Vagina (tissue), 2 donors: ENCODE measurements at regions not wholly inside any gene's neighbourhood (a gene's known extent, or its start where the extent isn't known, plus 50 kb on each side); places are given as distances from the start of the nearest gene placed in this dataset.

ENCODE experiments used
- DNase-seq, 2 donors: peaks; one replicate each; pipeline ENCODE4 v3.0.0-alpha.2; 2017; ENCODE audit errors: extremely low spot score in 2 of 2
- H3K27ac ChIP-seq: fragments of 200-600 bp; sonication (generic); one replicate; pipeline ENCODE4 v1.5.1; 2019
- H3K27me3 ChIP-seq: fragments of 200-600 bp; sonication (generic); one replicate; pipeline ENCODE4 v1.5.1; 2019
- H3K36me3 ChIP-seq, 2 donors: fragments of 200-600 bp; sonication (generic); one replicate each; pipeline ENCODE4 v1.5.1; 2017 to 2019
- H3K4me1 ChIP-seq: fragments of 200-600 bp; sonication (generic); one replicate; pipeline ENCODE4 v1.5.1; 2019
- H3K4me3 ChIP-seq, 2 donors: fragments of 200-600 bp; sonication (generic); 1 replicate in 1 of 2; 2 replicates in 1 of 2; pipeline ENCODE4 v1.5.1; 2016 to 2019
- H3K9me3 ChIP-seq: fragments of 200-600 bp; sonication (generic); one replicate; pipeline ENCODE4 v1.5.1; 2019
- CTCF ChIP-seq, 3 experiments: fragments of 450-650 bp in 2 of 3; fragments of 200-600 bp in 1 of 3; sonication (generic) in 1 of 3; IDR thresholded peaks; one replicate each; pipeline ENCODE4 v1.5.1; 2017 to 2019; ENCODE audit warnings: antibody characterized with exemption in 3 of 3, mild to moderate bottlenecking in 2 of 3, moderate library complexity in 2 of 3
- POLR2A ChIP-seq, 2 donors: fragments of 450-650 bp; IDR thresholded peaks; one replicate each; pipeline ENCODE4 v1.6.1; 2017; ENCODE audit warnings: antibody characterized with exemption in 2 of 2, mild to moderate bottlenecking in 2 of 2, moderate library complexity in 2 of 2
- POLR2AphosphoS5 ChIP-seq, 2 donors: sonication (generic); formaldehyde crosslinking; IDR thresholded peaks; one replicate each; pipeline ENCODE4 v1.9.0; 2017; ENCODE audit warnings: antibody characterized with exemption in 2 of 2, mild to moderate bottlenecking in 2 of 2, low read depth in 1 of 2; ENCODE audit not compliant: insufficient read depth in 1 of 2
- intact Hi-C: fragments of 100-400 bp; cut with DNase I; formaldehyde crosslinking; loops from one replicate; pipeline ENCODE4 v1.15.1; 2023

GRCh38 chr10:104559935-104560334, 81.2 kb upstream of the SORCS3 start:
- TF ChIP-seq POLR2A (IDR thresholded peaks at IDR 0.05) (no peak), POLR2AphosphoS5 (IDR thresholded peaks at IDR 0.05; ENCODE audit: insufficient read depth in 1 of 2, low read depth in 1 of 2) (no peak)
- no peak overlapping the region for H3K27ac ChIP-seq
- H3K4me3 ChIP-seq, result no peak overlapping the region
- H3K9me3 ChIP-seq, result no peaks in the 10 kb centered on the region
- intact Hi-C loops, result no loop called here
- H3K4me1 ChIP-seq, result no peaks in the 10 kb centered on the region
- H3K36me3 ChIP-seq, result no peaks in the 10 kb centered on the region
- DNase-seq, result peak; percentile 40 to 78
- no peaks in the 10 kb centered on the region for H3K27me3 ChIP-seq

- DNase-seq, result peak; percentile 5 to 82
- TF ChIP-seq CTCF (IDR thresholded peaks at IDR 0.05) (no peak), POLR2A (IDR thresholded peaks at IDR 0.05) (no peak), POLR2AphosphoS5 (IDR thresholded peaks at IDR 0.05; ENCODE audit: insufficient read depth in 1 of 2, low read depth in 1 of 2) (no peak)
- H3K27me3 ChIP-seq, result no peaks in the 10 kb centered on the region
- H3K9me3 ChIP-seq, result no peaks in the 10 kb centered on the region
- no peaks in the 10 kb centered on the region for H3K4me1 ChIP-seq
- H3K27ac ChIP-seq, result no peak overlapping the region
- intact Hi-C loops, result no loop called here
- no peak overlapping the region for H3K4me3 ChIP-seq
- H3K36me3 ChIP-seq, result no peaks in the 10 kb centered on the region
These were observed 78.0 kb upstream of the SORCS3 start for GRCh38 chr10:104563051-104563450.

- Histone ChIP-seq H3K4me3 (no peak overlapping the region), H3K27me3 (no peaks in the 10 kb centered on the region), H3K36me3 (no peaks in the 10 kb centered on the region), H3K4me1 (no peaks in the 10 kb centered on the region), H3K27ac (no peak overlapping the region), H3K9me3 (no peaks in the 10 kb centered on the region)
- TF ChIP-seq CTCF (IDR thresholded peaks at IDR 0.05), result no peak
- no peak for TF ChIP-seq POLR2AphosphoS5 (IDR thresholded peaks at IDR 0.05; ENCODE audit: insufficient read depth in 1 of 2, low read depth in 1 of 2)
- TF ChIP-seq POLR2A (IDR thresholded peaks at IDR 0.05), result no peak
- DNase-seq, result no peak
- intact Hi-C loops, result no loop called here
These were observed 77.5 kb upstream of the SORCS3 start for GRCh38 chr10:104563548-104563947.

- H3K4me3 ChIP-seq, result no peak overlapping the region
- intact Hi-C loops, result no loop called here
- H3K36me3 ChIP-seq, result no peaks in the 10 kb centered on the region
- peak in 1 of 2 donors; percentile 70 for DNase-seq
- TF ChIP-seq POLR2A (IDR thresholded peaks at IDR 0.05) (no peak), POLR2AphosphoS5 (IDR thresholded peaks at IDR 0.05; ENCODE audit: insufficient read depth in 1 of 2, low read depth in 1 of 2) (no peak), CTCF (IDR thresholded peaks at IDR 0.05) (no peak)
- no peaks in the 10 kb centered on the region for H3K27me3 ChIP-seq
- peaks cover 13% of the 10 kb centered on the region for H3K9me3 ChIP-seq
- H3K4me1 ChIP-seq, result no peaks in the 10 kb centered on the region
- H3K27ac ChIP-seq, result no peak overlapping the region
These were observed 66.7 kb upstream of the SORCS3 start for GRCh38 chr10:104574427-104574826.

GRCh38 chr10:104574838-104575237, 66.3 kb upstream of the SORCS3 start:
- H3K36me3 ChIP-seq, result no peaks in the 10 kb centered on the region
- intact Hi-C loops, result no loop called here
- no peaks in the 10 kb centered on the region for H3K27me3 ChIP-seq
- H3K4me3 ChIP-seq, result no peak overlapping the region
- DNase-seq, result no peak
- H3K9me3 ChIP-seq, result peaks cover 13% of the 10 kb centered on the region
- TF ChIP-seq POLR2AphosphoS5 (IDR thresholded peaks at IDR 0.05; ENCODE audit: insufficient read depth in 1 of 2, low read depth in 1 of 2), result no peak
- no peak for TF ChIP-seq POLR2A (IDR thresholded peaks at IDR 0.05)
- TF ChIP-seq CTCF (IDR thresholded peaks at IDR 0.05), result no peak
- no peak overlapping the region for H3K27ac ChIP-seq
- no peaks in the 10 kb centered on the region for H3K4me1 ChIP-seq
